SU-DHL-6 (cell line): ENCODE measurements at regions not wholly inside any gene's neighbourhood (a gene's known extent, or its start where the extent isn't known, plus 50 kb on each side); places are given as distances from the start of the nearest gene placed in this dataset.

Experiments used
- H2AFZ ChIP-seq: fragments of 200-600 bp; sonication (generic); 2 replicates; pipeline ENCODE4 v1.6.1; 2014; ENCODE audit warnings: low read depth, mild to moderate bottlenecking, moderate library complexity, mixed read lengths, antibody characterized with exemption, low read length; ENCODE audit not compliant: severe bottlenecking
- H3F3A ChIP-seq: fragments of 200-600 bp; shearing (Covaris generic); 2 replicates; pipeline ENCODE4 v1.6.0; 2016; ENCODE audit warnings: antibody characterized with exemption, mild to moderate bottlenecking; ENCODE audit not compliant: insufficient read depth
- H3K27ac ChIP-seq: fragments of 200-600 bp; sonication (generic); 2 replicates; pipeline ENCODE4 v1.5.1; 2016; ENCODE audit warnings: low read depth, mild to moderate bottlenecking, low read length, moderate library complexity, mixed read lengths
- H3K27me3 ChIP-seq: fragments of 200-600 bp; sonication (generic), shearing (Covaris generic); 2 replicates; pipeline ENCODE4 v1.6.0; 2014; ENCODE audit warnings: mild to moderate bottlenecking, low read length
- H3K36me3 ChIP-seq: fragments of 200-600 bp; sonication (generic); 2 replicates; pipeline ENCODE4 v1.6.1; 2014; ENCODE audit warnings: mild to moderate bottlenecking, low read length, mixed read lengths
- H3K4me2 ChIP-seq: fragments of 300-600, 200-600 bp; shearing (Covaris generic), sonication (generic); 2 replicates; pipeline ENCODE4 v1.6.0; 2014; ENCODE audit warnings: low read length, low read depth, mild to moderate bottlenecking; ENCODE audit not compliant: poor library complexity, severe bottlenecking
- H3K4me3 ChIP-seq: fragments of 200-600 bp; sonication (generic); 2 replicates; pipeline ENCODE4 v1.5.1; 2014; ENCODE audit warnings: antibody characterized with exemption, low read length, mild to moderate bottlenecking, mixed read lengths; ENCODE audit not compliant: insufficient read depth, poor library complexity, severe bottlenecking
- H3K79me2 ChIP-seq: fragments of 200-600 bp; sonication (generic); 2 replicates; pipeline ENCODE4 v1.6.1; 2014; ENCODE audit warnings: mild to moderate bottlenecking, low read length, moderate library complexity; ENCODE audit not compliant: insufficient read depth
- H3K9ac ChIP-seq: fragments of 200-600 bp; sonication (generic); 2 replicates; pipeline ENCODE4 v1.7.0; 2014; ENCODE audit warnings: mild to moderate bottlenecking, low read length
- H3K9me2 ChIP-seq: fragments of 200-600 bp; sonication (generic); replicated peaks from 2 replicates; pipeline ENCODE4 v1.6.1; 2014; ENCODE audit warnings: low read length; ENCODE audit not compliant: insufficient read depth
- H3K9me3 ChIP-seq: fragments of 200-600 bp; sonication (generic); 2 replicates; pipeline ENCODE4 v1.6.1; 2014; ENCODE audit warnings: low read length, mixed read lengths; ENCODE audit not compliant: insufficient read depth
- H4K20me1 ChIP-seq: fragments of 200-600 bp; sonication (generic); 2 replicates; pipeline ENCODE4 v1.6.1; 2014; ENCODE audit warnings: low read depth, mild to moderate bottlenecking, antibody characterized with exemption, low read length, moderate library complexity, mixed read lengths
- EZH2phosphoT487 ChIP-seq: fragments of 200-600 bp; sonication (generic), shearing (Covaris generic); conservative IDR thresholded peaks from 2 replicates; pipeline ENCODE4 v1.6.1; 2018; ENCODE audit warnings: mild to moderate bottlenecking, antibody characterized with exemption, low read length, moderate library complexity, mixed read lengths
- TF ChIP-seq, protein P1 (sequence below): fragments of 200-600 bp; sonication (generic); IDR thresholded peaks from one replicate; pipeline ENCODE4 v1.5.1; 2017; ENCODE audit warnings: antibody characterized with exemption, mild to moderate bottlenecking, low read length, moderate library complexity; ENCODE audit not compliant: insufficient read depth, poor library complexity, severe bottlenecking

DNA sequence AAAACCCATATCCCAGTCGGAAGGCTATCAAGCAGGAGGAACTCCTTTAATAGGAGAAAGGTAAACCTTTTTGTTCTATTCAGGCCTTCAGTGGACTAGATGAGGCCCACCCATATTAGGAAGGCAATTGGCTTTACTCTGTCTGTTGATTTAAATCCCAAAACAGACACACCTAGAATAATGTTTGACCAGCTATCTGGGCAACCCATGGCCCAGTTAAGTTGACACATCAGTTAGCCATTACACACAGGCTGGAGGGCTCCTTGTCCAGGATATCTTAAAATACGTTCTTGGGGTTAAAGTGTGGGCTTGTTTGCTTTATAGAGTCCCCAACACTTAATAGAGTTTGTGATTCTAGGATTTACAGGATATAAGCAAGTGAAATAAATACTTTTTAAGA, 339.0 kb upstream of the PRKCQ start:
- Histone ChIP-seq H3K9me3 (no peaks in the 10 kb centered on the region), H3K27ac (no peak overlapping the region), H3F3A (peaks cover 6% of the 10 kb centered on the region; the same call in 1 of the 2 replicates), H3K9me2 (no peaks in the 10 kb centered on the region), H3K27me3 (no peaks in the 10 kb centered on the region), H3K4me3 (no peak overlapping the region), H3K79me2 (no peaks in the 10 kb centered on the region), H3K4me2 (no peak overlapping the region), H2AFZ (no peak overlapping the region), H4K20me1 (no peaks in the 10 kb centered on the region), H3K36me3 (no peaks in the 10 kb centered on the region), H3K9ac (no peak overlapping the region)
- TF ChIP-seq, protein P1, sequence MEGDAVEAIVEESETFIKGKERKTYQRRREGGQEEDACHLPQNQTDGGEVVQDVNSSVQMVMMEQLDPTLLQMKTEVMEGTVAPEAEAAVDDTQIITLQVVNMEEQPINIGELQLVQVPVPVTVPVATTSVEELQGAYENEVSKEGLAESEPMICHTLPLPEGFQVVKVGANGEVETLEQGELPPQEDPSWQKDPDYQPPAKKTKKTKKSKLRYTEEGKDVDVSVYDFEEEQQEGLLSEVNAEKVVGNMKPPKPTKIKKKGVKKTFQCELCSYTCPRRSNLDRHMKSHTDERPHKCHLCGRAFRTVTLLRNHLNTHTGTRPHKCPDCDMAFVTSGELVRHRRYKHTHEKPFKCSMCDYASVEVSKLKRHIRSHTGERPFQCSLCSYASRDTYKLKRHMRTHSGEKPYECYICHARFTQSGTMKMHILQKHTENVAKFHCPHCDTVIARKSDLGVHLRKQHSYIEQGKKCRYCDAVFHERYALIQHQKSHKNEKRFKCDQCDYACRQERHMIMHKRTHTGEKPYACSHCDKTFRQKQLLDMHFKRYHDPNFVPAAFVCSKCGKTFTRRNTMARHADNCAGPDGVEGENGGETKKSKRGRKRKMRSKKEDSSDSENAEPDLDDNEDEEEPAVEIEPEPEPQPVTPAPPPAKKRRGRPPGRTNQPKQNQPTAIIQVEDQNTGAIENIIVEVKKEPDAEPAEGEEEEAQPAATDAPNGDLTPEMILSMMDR, result no peak
- TF ChIP-seq EZH2phosphoT487, result no peak

DNA sequence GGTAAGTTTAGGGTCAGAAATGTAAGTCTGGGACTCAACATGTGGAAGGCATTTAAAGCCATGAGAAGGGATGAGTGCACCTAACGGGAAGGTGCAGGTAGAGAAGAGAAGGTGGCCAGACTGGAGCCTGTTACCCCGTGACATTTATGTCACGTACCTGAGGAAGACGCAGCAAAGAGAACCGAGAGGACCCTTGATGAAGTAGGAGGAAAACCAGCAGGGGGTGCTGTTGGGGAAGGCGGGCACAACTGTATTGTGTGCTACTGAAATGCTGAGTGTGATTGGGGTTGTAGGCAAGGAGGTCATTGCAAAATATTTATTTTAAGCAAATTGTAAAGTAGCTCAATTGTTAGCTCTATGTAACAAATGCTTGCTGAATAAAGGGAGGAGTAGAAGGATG, 338.2 kb upstream of the PRKCQ start:
- H3F3A ChIP-seq, result 0 out of 2 replicates have a peak, but pooled peaks cover 4% of the 10 kb centered on the region
- H3K36me3 ChIP-seq, result no peaks in the 10 kb centered on the region
- H3K27me3 ChIP-seq, result no peaks in the 10 kb centered on the region
- no peak overlapping the region for H2AFZ ChIP-seq
- no peak for TF ChIP-seq EZH2phosphoT487
- TF ChIP-seq, protein P1, result peak; percentile 66
- H3K9me3 ChIP-seq, result no peaks in the 10 kb centered on the region
- H3K27ac ChIP-seq, result no peak overlapping the region
- no peak overlapping the region for H3K4me3 ChIP-seq
- H4K20me1 ChIP-seq, result no peaks in the 10 kb centered on the region
- peak overlapping the region; percentile 9 for H3K4me2 ChIP-seq
- no peak overlapping the region for H3K9ac ChIP-seq
- H3K79me2 ChIP-seq, result no peaks in the 10 kb centered on the region
- H3K9me2 ChIP-seq, result no peaks in the 10 kb centered on the region

DNA sequence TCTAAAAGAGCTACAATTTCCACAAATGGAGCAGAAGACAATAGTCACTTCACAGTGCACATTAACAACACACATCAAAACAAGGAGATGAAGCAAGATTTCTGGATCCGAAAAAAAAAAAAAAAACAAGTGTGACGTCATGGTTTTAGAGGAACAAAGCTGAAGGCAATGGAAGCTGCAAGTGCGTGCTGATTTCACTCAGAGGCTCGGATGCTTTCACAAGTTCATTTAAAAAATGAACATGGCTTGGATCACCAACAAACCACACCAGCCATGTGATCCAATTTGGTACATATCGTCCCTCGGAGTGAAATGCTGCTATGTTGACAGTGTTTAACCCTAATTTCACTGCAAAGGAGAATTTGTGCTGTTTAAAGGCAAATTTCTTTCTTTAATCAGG, 337.0 kb upstream of the PRKCQ start:
- Histone ChIP-seq H3K27me3 (no peaks in the 10 kb centered on the region), H3F3A (0 out of 2 replicates have a peak, but pooled peaks cover 4% of the 10 kb centered on the region)

More for the DNA sequence above, 337.0 kb upstream of the PRKCQ start:
- H3K79me2 ChIP-seq, result no peaks in the 10 kb centered on the region
- H4K20me1 ChIP-seq, result no peaks in the 10 kb centered on the region
- H3K9ac ChIP-seq, result no peak overlapping the region
- no peaks in the 10 kb centered on the region for H3K9me3 ChIP-seq
- no peaks in the 10 kb centered on the region for H3K36me3 ChIP-seq
- TF ChIP-seq, protein P1, result no peak
- H3K4me2 ChIP-seq, result no peak overlapping the region
- no peak overlapping the region for H3K27ac ChIP-seq
- H3K4me3 ChIP-seq, result no peak overlapping the region
- no peaks in the 10 kb centered on the region for H3K9me2 ChIP-seq
- no peak overlapping the region for H2AFZ ChIP-seq
